HG03025 (cell line): ENCODE measurements at regions not wholly inside any gene's neighbourhood (a gene's known extent, or its start where the extent isn't known, plus 50 kb on each side); places are given as distances from the start of the nearest gene placed in this dataset.

Experiments used
- ATAC-seq: cut with Tn5 transposase; IDR thresholded peaks from one replicate; pipeline ENCODE4 v1.9.1; 2021; ENCODE audit warnings: mild to moderate bottlenecking, moderate library complexity; ENCODE audit not compliant: unreplicated experiment, low FRiP score

GRCh38 chr2:2879781-2880180, 497.8 kb downstream of the EIPR1 start:
- ATAC-seq, result peak; percentile 94

- peak; percentile 6 for ATAC-seq
Observed at GRCh38 chr2:2879071-2879470, 498.5 kb downstream of the EIPR1 start.

- no peak for ATAC-seq
Observed at GRCh38 chr2:2877427-2877826, 500.2 kb downstream of the EIPR1 start.

GRCh38 chr2:2876331-2877221, 501.0 kb downstream of the EIPR1 start:
- no peak for ATAC-seq

GRCh38 chr2:2875831-2876230, 501.8 kb downstream of the EIPR1 start:
- ATAC-seq, result no peak

- ATAC-seq, result no peak
Observed at GRCh38 chr2:2875296-2875695, 502.3 kb downstream of the EIPR1 start.

- ATAC-seq, result no peak
Observed at GRCh38 chr2:2874805-2875204, 502.8 kb downstream of the EIPR1 start.

GRCh38 chr2:2874341-2874740, 503.3 kb downstream of the EIPR1 start:
- ATAC-seq, result no peak

- no peak for ATAC-seq
Observed at GRCh38 chr2:2873450-2873811, 504.2 kb downstream of the EIPR1 start.

- ATAC-seq, result no peak
Observed at GRCh38 chr2:2872713-2873449, 504.7 kb downstream of the EIPR1 start.

- ATAC-seq, result no peak
Observed at GRCh38 chr2:2872309-2872617, 505.4 kb downstream of the EIPR1 start.

GRCh38 chr2:2871480-2872308, 505.9 kb downstream of the EIPR1 start:
- ATAC-seq, result no peak

GRCh38 chr2:2870106-2870505, 507.5 kb downstream of the EIPR1 start:
- no peak for ATAC-seq

- no peak for ATAC-seq
Observed at GRCh38 chr2:2869553-2869952, 508.1 kb downstream of the EIPR1 start.

- ATAC-seq, result no peak
Observed at GRCh38 chr2:2868085-2868484, 509.5 kb downstream of the EIPR1 start.

- ATAC-seq, result no peak
Observed at GRCh38 chr2:2867397-2867979, 510.1 kb downstream of the EIPR1 start.

- no peak for ATAC-seq
Observed at GRCh38 chr2:2866459-2866858, 511.2 kb downstream of the EIPR1 start.

GRCh38 chr2:2862386-2862785, 515.2 kb downstream of the EIPR1 start:
- ATAC-seq, result no peak

GRCh38 chr2:2861666-2862240, 515.9 kb downstream of the EIPR1 start:
- no peak for ATAC-seq

- no peak for ATAC-seq
Observed at GRCh38 chr2:2860589-2861300, 516.9 kb downstream of the EIPR1 start.
